ENCODE measurements at regions not wholly inside any gene's neighbourhood (a gene's known extent, or its start where the extent isn't known, plus 50 kb on each side); places are given as distances from the start of the nearest gene placed in this dataset.

DNA sequence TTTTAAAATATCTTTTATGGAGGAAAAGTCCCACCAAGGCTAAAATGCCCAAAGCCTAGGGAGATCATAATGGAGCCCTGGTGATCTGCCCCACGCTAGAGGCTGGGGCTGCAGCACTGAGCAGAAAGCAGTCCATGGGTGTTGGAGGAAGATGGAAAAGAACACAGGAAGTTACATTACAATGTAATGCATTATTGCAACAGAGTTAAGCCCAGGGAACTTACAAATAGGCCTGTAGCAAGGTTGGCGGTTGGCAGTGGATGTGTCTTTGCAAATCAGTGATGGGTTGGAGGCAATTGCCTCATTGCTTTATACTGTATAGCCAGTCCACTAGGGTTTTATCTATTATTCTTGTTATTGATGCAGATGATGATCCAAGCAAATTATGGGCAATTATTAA lies 399.9 kb downstream of the NDFIP2 start:
- H3K9me3 ChIP-seq (ENCODE audit: control insufficient read depth, insufficient read depth, low read length), result peaks cover 9% of the 10 kb centered on the region
- peaks cover 17% of the 10 kb centered on the region for H3K4me1 ChIP-seq (ENCODE audit: insufficient read depth, low read length)
- no peaks in the 10 kb centered on the region for H3K36me3 ChIP-seq (ENCODE audit: insufficient read depth, low read length)
- no peak overlapping the region for H3K9ac ChIP-seq (ENCODE audit: low read depth, low read length)

- Histone ChIP-seq H3K36me3 (ENCODE audit: insufficient read depth, low read length) (no peaks in the 10 kb centered on the region), H3K4me1 (ENCODE audit: insufficient read depth, low read length) (peaks cover 24% of the 10 kb centered on the region), H3K9ac (ENCODE audit: low read depth, low read length) (no peak overlapping the region), H3K9me3 (ENCODE audit: control insufficient read depth, insufficient read depth, low read length) (peaks cover 9% of the 10 kb centered on the region)
These were observed 393.7 kb downstream of the NDFIP2 start for GRCh38 chr13:79874396-79875360.

GRCh38 chr13:79871594-79871993 lies 390.6 kb downstream of the NDFIP2 start:
- Histone ChIP-seq H3K36me3 (ENCODE audit: insufficient read depth, low read length) (no peaks in the 10 kb centered on the region), H3K9me3 (ENCODE audit: control insufficient read depth, insufficient read depth, low read length) (peaks cover 4% of the 10 kb centered on the region), H3K4me1 (ENCODE audit: insufficient read depth, low read length) (peaks cover 22% of the 10 kb centered on the region), H3K9ac (ENCODE audit: low read depth, low read length) (no peak overlapping the region)

GRCh38 chr13:79870766-79871165 lies 389.8 kb downstream of the NDFIP2 start:
- peaks cover 22% of the 10 kb centered on the region for H3K4me1 ChIP-seq (ENCODE audit: insufficient read depth, low read length)
- H3K36me3 ChIP-seq (ENCODE audit: insufficient read depth, low read length), result no peaks in the 10 kb centered on the region
- H3K9ac ChIP-seq (ENCODE audit: low read depth, low read length), result no peak overlapping the region
- H3K9me3 ChIP-seq (ENCODE audit: control insufficient read depth, insufficient read depth, low read length), result no peaks in the 10 kb centered on the region

GRCh38 chr13:79870123-79870522 lies 389.2 kb downstream of the NDFIP2 start:
- no peaks in the 10 kb centered on the region for H3K9me3 ChIP-seq (ENCODE audit: control insufficient read depth, insufficient read depth, low read length)
- H3K4me1 ChIP-seq (ENCODE audit: insufficient read depth, low read length), result peaks cover 22% of the 10 kb centered on the region
- H3K36me3 ChIP-seq (ENCODE audit: insufficient read depth, low read length), result no peaks in the 10 kb centered on the region
- no peak overlapping the region for H3K9ac ChIP-seq (ENCODE audit: low read depth, low read length)

GRCh38 chr13:79869326-79869725 lies 388.4 kb downstream of the NDFIP2 start:
- H3K36me3 ChIP-seq (ENCODE audit: insufficient read depth, low read length), result no peaks in the 10 kb centered on the region
- H3K9ac ChIP-seq (ENCODE audit: low read depth, low read length), result no peak overlapping the region
- peaks cover 22% of the 10 kb centered on the region for H3K4me1 ChIP-seq (ENCODE audit: insufficient read depth, low read length)
- no peaks in the 10 kb centered on the region for H3K9me3 ChIP-seq (ENCODE audit: control insufficient read depth, insufficient read depth, low read length)

DNA sequence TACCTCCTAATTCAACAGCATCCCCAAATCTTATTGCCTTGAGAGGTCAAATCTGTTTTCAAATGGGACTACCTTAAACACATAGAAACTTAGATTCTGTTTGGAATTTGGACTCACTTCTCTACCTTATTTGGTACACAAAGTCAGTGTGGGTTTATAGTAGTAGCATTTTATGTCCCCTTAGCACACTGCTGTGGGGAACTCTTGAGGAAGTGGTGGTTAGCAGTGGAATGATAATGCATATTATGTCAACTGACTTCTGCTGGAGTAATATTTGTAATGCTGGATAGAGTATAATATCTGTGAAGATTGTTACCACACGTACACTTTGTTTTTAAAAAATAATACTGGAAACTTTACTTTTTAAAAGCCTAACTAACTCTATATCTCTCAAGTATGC lies 386.3 kb downstream of the NDFIP2 start:
- Histone ChIP-seq H3K9ac (ENCODE audit: low read depth, low read length) (no peak overlapping the region), H3K9me3 (ENCODE audit: control insufficient read depth, insufficient read depth, low read length) (no peaks in the 10 kb centered on the region), H3K36me3 (ENCODE audit: insufficient read depth, low read length) (no peaks in the 10 kb centered on the region), H3K4me1 (ENCODE audit: insufficient read depth, low read length) (peaks cover 22% of the 10 kb centered on the region)

DNA sequence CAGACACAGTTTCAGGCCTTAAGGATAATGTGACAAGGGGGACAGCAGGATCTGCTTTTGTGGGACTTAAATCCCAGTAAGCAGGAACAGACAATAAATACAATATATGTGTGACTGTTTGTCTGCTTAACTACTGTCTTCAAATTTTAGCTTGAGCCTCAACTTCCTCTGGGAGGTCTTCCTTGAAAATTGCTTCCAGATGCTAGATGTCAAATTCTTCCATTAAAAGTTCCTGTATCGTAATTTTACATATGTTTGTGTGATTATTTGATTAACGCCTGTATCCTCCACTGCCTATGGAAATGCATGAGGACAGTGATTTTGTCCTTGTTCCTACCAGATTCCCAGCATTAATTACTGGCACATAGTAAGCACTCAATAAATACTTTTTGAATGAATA lies 385.5 kb downstream of the NDFIP2 start:
- H3K4me1 ChIP-seq (ENCODE audit: insufficient read depth, low read length), result peaks cover 22% of the 10 kb centered on the region
- H3K36me3 ChIP-seq (ENCODE audit: insufficient read depth, low read length), result no peaks in the 10 kb centered on the region
- no peak overlapping the region for H3K9ac ChIP-seq (ENCODE audit: low read depth, low read length)
- H3K9me3 ChIP-seq (ENCODE audit: control insufficient read depth, insufficient read depth, low read length), result no peaks in the 10 kb centered on the region

GRCh38 chr13:79862515-79862914 lies 381.6 kb downstream of the NDFIP2 start:
- H3K9ac ChIP-seq (ENCODE audit: low read depth, low read length), result no peak overlapping the region
- no peaks in the 10 kb centered on the region for H3K9me3 ChIP-seq (ENCODE audit: control insufficient read depth, insufficient read depth, low read length)
- no peaks in the 10 kb centered on the region for H3K36me3 ChIP-seq (ENCODE audit: insufficient read depth, low read length)
- H3K4me1 ChIP-seq (ENCODE audit: insufficient read depth, low read length), result no peaks in the 10 kb centered on the region

- no peaks in the 10 kb centered on the region for H3K4me1 ChIP-seq (ENCODE audit: insufficient read depth, low read length)
- H3K9me3 ChIP-seq (ENCODE audit: control insufficient read depth, insufficient read depth, low read length), result no peaks in the 10 kb centered on the region
- no peak overlapping the region for H3K9ac ChIP-seq (ENCODE audit: low read depth, low read length)
- H3K36me3 ChIP-seq (ENCODE audit: insufficient read depth, low read length), result no peaks in the 10 kb centered on the region
These were observed 380.8 kb downstream of the NDFIP2 start for GRCh38 chr13:79861731-79862130.

GRCh38 chr13:79860791-79861190 lies 379.8 kb downstream of the NDFIP2 start:
- H3K36me3 ChIP-seq (ENCODE audit: insufficient read depth, low read length), result no peaks in the 10 kb centered on the region
- no peaks in the 10 kb centered on the region for H3K4me1 ChIP-seq (ENCODE audit: insufficient read depth, low read length)
- H3K9ac ChIP-seq (ENCODE audit: low read depth, low read length), result no peak overlapping the region
- no peaks in the 10 kb centered on the region for H3K9me3 ChIP-seq (ENCODE audit: control insufficient read depth, insufficient read depth, low read length)

GRCh38 chr13:79859756-79860155 lies 378.8 kb downstream of the NDFIP2 start:
- Histone ChIP-seq H3K9me3 (ENCODE audit: control insufficient read depth, insufficient read depth, low read length) (no peaks in the 10 kb centered on the region), H3K9ac (ENCODE audit: low read depth, low read length) (no peak overlapping the region), H3K36me3 (ENCODE audit: insufficient read depth, low read length) (no peaks in the 10 kb centered on the region), H3K4me1 (ENCODE audit: insufficient read depth, low read length) (no peaks in the 10 kb centered on the region)

DNA sequence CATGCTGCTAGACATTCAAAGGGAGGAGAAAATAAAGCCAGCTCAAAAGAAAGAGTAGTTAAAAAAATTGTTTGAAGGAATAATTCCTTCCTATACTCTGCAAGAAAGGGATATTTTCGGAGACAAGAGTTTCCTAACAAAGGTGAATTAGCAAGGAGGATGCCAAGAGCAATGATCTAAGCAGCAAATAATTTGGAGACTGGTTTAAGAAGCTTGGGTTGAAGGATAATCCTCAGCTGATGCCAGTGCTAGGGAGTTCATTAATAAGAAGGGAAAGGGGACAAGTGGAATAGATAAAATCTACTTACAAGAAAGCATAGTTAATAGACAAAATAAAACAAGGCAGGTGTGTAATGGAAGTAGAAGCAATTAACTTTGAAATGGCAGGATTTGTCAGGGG lies 372.3 kb downstream of the NDFIP2 start:
- H3K4me1 ChIP-seq (ENCODE audit: insufficient read depth, low read length), result peaks cover 3% of the 10 kb centered on the region; the same call in 1 of the 2 replicates
- H3K9ac ChIP-seq (ENCODE audit: low read depth, low read length), result no peak overlapping the region
- H3K9me3 ChIP-seq (ENCODE audit: control insufficient read depth, insufficient read depth, low read length), result no peaks in the 10 kb centered on the region; the same call in 1 of the 2 replicates
- H3K36me3 ChIP-seq (ENCODE audit: insufficient read depth, low read length), result no peaks in the 10 kb centered on the region

DNA sequence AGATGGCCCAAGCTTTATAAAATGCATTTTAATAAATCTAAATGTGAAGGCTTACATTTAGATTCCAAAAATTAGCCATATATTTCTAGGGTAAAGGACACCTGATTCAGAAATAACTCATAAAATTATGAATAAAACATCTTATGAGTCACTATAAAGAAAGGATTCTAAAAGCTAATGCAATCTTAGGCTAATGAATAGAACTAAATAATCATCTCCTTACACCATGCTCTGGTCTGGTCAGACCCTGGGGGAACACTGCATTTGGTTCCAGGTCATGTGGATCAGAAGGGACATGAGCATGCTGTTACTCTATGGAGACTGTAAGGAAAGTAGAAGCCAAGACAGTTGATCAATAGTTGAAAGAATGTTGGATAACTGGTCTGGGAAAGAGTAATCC lies 370.4 kb downstream of the NDFIP2 start:
- no peak overlapping the region for H3K9ac ChIP-seq (ENCODE audit: low read depth, low read length)
- H3K36me3 ChIP-seq (ENCODE audit: insufficient read depth, low read length), result no peaks in the 10 kb centered on the region
- H3K9me3 ChIP-seq (ENCODE audit: control insufficient read depth, insufficient read depth, low read length), result no peaks in the 10 kb centered on the region; the same call in 1 of the 2 replicates
- H3K4me1 ChIP-seq (ENCODE audit: insufficient read depth, low read length), result peaks cover 7% of the 10 kb centered on the region; the same call in 1 of the 2 replicates

Data from ES-I3 (cell line).